ENCODE measurements at regions not wholly inside any gene's neighbourhood (a gene's known extent, or its start where the extent isn't known, plus 50 kb on each side); places are given as distances from the start of the nearest gene placed in this dataset.

GRCh38 chr5:13464532-13465193, 479.8 kb downstream of the DNAH5 start:
- Histone ChIP-seq H3K4me2 (no peak overlapping the region), H3K27ac (ENCODE audit: low read depth) (no peak overlapping the region), H3F3A (replicated peaks; ENCODE audit: low read depth) (no peaks in the 10 kb centered on the region), H3K4me3 (no peak overlapping the region), H3K36me3 (ENCODE audit: insufficient read depth) (no peaks in the 10 kb centered on the region), H3K79me2 (replicated peaks; ENCODE audit: insufficient read depth) (no peaks in the 10 kb centered on the region), H2AFZ (no peak overlapping the region), H4K20me1 (replicated peaks; ENCODE audit: insufficient read depth) (no peaks in the 10 kb centered on the region), H3K9me2 (ENCODE audit: insufficient read depth) (no peaks in the 10 kb centered on the region), H3K4me1 (ENCODE audit: insufficient read depth) (no peaks in the 10 kb centered on the region), H3K27me3 (ENCODE audit: insufficient read depth) (no peaks in the 10 kb centered on the region)
- Mint-ChIP-seq H3K4me1 (no peaks in the 10 kb centered on the region), H3K27me3 (ENCODE audit: insufficient read depth, low read depth, poor library complexity) (no peaks in the 10 kb centered on the region), H3K27ac (no peak overlapping the region), H3K36me3 (ENCODE audit: low read depth) (no peaks in the 10 kb centered on the region), H3K4me3 (no peak overlapping the region), H3K9me3 (no peaks in the 10 kb centered on the region; the same call in 2 of the 3 replicates)
- no peak for ATAC-seq
- DNase-seq (ENCODE audit: low spot score), result no peak
- TF ChIP-seq REST (IDR thresholded peaks at IDR 0.05; ENCODE audit: unreplicated experiment) (no peak), ZNF331 (CRISPR knock-in tag; IDR thresholded peaks at IDR 0.05; ENCODE audit: low read depth) (no peak), ZNF114 (CRISPR knock-in tag; IDR thresholded peaks at IDR 0.05) (no peak)

- Mint-ChIP-seq H3K27ac (no peak overlapping the region), H3K4me3 (no peak overlapping the region), H3K27me3 (ENCODE audit: insufficient read depth, low read depth, poor library complexity) (no peaks in the 10 kb centered on the region), H3K4me1 (no peaks in the 10 kb centered on the region), H3K36me3 (ENCODE audit: low read depth) (no peaks in the 10 kb centered on the region), H3K9me3 (no peaks in the 10 kb centered on the region)
- Histone ChIP-seq H3K27ac (ENCODE audit: low read depth) (no peak overlapping the region), H3K4me2 (no peak overlapping the region), H3K4me1 (ENCODE audit: insufficient read depth) (no peaks in the 10 kb centered on the region), H2AFZ (no peak overlapping the region), H3K27me3 (ENCODE audit: insufficient read depth) (no peaks in the 10 kb centered on the region), H3K4me3 (no peak overlapping the region), H4K20me1 (replicated peaks; ENCODE audit: insufficient read depth) (no peaks in the 10 kb centered on the region), H3K9me2 (ENCODE audit: insufficient read depth) (peaks cover 7% of the 10 kb centered on the region; the same call in 1 of the 2 replicates), H3K36me3 (ENCODE audit: insufficient read depth) (no peaks in the 10 kb centered on the region), H3K79me2 (replicated peaks; ENCODE audit: insufficient read depth) (no peaks in the 10 kb centered on the region), H3F3A (replicated peaks; ENCODE audit: low read depth) (no peaks in the 10 kb centered on the region)
- ATAC-seq, result no peak
- DNase-seq (ENCODE audit: low spot score), result no peak
- TF ChIP-seq JUNB (IDR thresholded peaks at IDR 0.05; ENCODE audit: unreplicated experiment), result no peak
- no peak for TF ChIP-seq REST (IDR thresholded peaks at IDR 0.05; ENCODE audit: unreplicated experiment)
- TF ChIP-seq ZNF331 (CRISPR knock-in tag; IDR thresholded peaks at IDR 0.05; ENCODE audit: low read depth), result no peak
- no peak for TF ChIP-seq ZNF114 (CRISPR knock-in tag; IDR thresholded peaks at IDR 0.05)
- no peak for TF ChIP-seq CREB1 (CRISPR knock-in tag; IDR thresholded peaks at IDR 0.05; ENCODE audit: low read depth)
- TF ChIP-seq NANOG (IDR thresholded peaks at IDR 0.05; ENCODE audit: borderline replicate concordance), result no peak
- TF ChIP-seq STAT1 (IDR thresholded peaks at IDR 0.05; ENCODE audit: unreplicated experiment), result no peak
- TF ChIP-seq EZH2 (IDR thresholded peaks at IDR 0.05; ENCODE audit: low read depth, unreplicated experiment), result no peak
Measured at GRCh38 chr5:13460587-13460986, 483.9 kb downstream of the DNAH5 start.

Data from GM23338 (cell line).